Chondrocyte (in vitro differentiated cells): ENCODE measurements at regions not wholly inside any gene's neighbourhood (a gene's known extent, or its start where the extent isn't known, plus 50 kb on each side); places are given as distances from the start of the nearest gene placed in this dataset.

Experiments
- DNase-seq: peaks from one replicate; pipeline ENCODE4 v3.0.0; 2021; ENCODE audit warnings: mixed read lengths, low spot score
- H3K27ac Mint-ChIP-seq: one replicate; pipeline ENCODE4 v1.8.0; 2021; ENCODE audit warnings: mild to moderate bottlenecking, moderate library complexity, mixed read lengths; ENCODE audit not compliant: unreplicated experiment
- H3K27me3 Mint-ChIP-seq: 2 replicates; pipeline ENCODE4 v1.8.0; 2021; ENCODE audit warnings: low read depth, mixed read lengths
- H3K36me3 Mint-ChIP-seq: 2 replicates; pipeline ENCODE4 v1.8.0; 2021; ENCODE audit warnings: low read depth, mixed read lengths
- H3K4me1 Mint-ChIP-seq: 2 replicates; pipeline ENCODE4 v1.8.0; 2021; ENCODE audit warnings: low read depth, mild to moderate bottlenecking, mixed read lengths
- H3K4me3 Mint-ChIP-seq: one replicate; pipeline ENCODE4 v1.8.0; 2021; ENCODE audit warnings: mild to moderate bottlenecking, moderate library complexity, mixed read lengths; ENCODE audit not compliant: unreplicated experiment
- H3K9me3 Mint-ChIP-seq: 2 replicates; pipeline ENCODE4 v1.8.0; 2021; ENCODE audit warnings: low read depth, mixed read lengths
- TF ChIP-seq, protein P1 (sequence below): fragments of 200-600 bp; sonication (generic); IDR thresholded peaks from 2 replicates; pipeline ENCODE4 v1.5.0; 2021; ENCODE audit warnings: antibody characterized with exemption, mild to moderate bottlenecking, moderate library complexity

DNA sequence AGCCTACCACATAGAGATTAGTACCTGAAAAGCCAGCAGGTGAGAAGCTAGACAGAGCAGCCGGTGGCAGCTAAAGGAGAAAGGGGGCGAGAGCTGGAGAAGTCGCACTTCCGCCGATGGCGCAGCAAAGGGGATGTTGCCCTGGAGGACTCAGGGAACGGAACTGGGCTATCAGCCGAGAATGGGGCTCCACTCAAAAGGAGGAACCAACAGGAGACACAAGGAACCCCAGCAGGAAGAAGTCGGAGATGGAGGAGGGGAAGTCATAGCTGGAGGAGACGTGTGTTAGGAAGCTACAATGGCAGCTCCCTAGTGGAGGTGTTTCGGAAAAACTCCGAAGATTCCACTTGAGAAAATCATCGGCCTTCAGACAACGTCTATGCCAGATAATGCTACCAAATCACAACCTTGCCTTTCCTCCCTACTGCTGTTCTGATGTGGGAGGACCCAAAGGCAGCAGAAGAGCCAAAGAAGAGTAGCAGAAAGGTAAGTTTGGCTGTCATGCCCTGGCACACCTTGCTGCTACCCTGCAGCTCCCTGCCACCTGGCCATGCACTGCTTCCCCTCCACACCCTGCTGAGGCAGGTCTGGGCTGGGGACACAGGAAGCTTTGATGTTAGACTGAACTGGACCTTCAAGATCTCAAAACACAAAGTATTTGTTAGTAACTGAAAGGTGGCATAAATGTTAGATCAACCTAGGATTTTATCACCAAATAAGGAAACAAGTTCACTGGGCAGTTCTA, 127.9 kb downstream of the DLEU7 start:
- H3K4me1 Mint-ChIP-seq = peaks cover 8% of the 10 kb centered on the region
- no peaks in the 10 kb centered on the region for H3K36me3 Mint-ChIP-seq

DNA sequence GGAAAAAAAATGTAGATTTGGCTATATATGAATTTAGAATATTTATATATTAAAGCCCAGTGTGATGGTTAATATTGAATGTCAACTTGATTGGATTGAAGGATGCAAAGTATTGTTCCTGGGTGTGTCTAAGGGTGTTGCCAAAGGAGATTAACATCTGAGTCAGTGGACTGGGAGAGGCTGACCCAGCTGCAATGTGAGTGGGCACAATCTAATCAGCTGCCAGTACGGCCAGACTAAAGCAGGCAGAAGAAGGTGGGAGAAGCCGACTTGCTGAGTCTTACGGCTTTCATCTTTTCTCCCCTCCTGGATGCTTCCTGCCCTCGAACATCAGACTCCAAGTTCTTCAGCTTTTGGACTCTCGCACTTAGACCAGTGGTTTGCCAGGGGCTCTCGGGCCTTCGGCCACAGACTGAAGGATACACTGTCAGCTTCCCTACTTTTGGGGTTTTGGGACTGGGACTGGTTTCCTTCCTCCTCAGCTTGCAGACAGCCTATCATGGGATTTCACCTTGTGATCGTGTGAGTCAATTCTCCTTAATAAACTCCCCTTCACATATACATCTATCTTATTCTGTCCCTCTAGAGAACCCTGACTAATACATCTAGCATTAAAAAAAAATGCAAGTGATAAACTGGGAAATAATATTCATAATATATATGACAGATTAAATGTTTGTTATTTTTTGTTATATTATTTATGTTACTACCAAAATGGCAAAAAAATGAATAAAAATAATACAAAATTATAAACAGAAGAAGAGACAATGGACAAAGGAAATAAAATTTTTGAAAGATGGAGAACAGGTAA, 122.4 kb downstream of the DLEU7 start:
- H3K9me3 Mint-ChIP-seq = no peaks in the 10 kb centered on the region
- no peaks in the 10 kb centered on the region for H3K27me3 Mint-ChIP-seq
- H3K4me1 Mint-ChIP-seq = no peaks in the 10 kb centered on the region
- H3K4me3 Mint-ChIP-seq = no peak overlapping the region
- H3K27ac Mint-ChIP-seq = no peak overlapping the region
- TF ChIP-seq, protein P1, sequence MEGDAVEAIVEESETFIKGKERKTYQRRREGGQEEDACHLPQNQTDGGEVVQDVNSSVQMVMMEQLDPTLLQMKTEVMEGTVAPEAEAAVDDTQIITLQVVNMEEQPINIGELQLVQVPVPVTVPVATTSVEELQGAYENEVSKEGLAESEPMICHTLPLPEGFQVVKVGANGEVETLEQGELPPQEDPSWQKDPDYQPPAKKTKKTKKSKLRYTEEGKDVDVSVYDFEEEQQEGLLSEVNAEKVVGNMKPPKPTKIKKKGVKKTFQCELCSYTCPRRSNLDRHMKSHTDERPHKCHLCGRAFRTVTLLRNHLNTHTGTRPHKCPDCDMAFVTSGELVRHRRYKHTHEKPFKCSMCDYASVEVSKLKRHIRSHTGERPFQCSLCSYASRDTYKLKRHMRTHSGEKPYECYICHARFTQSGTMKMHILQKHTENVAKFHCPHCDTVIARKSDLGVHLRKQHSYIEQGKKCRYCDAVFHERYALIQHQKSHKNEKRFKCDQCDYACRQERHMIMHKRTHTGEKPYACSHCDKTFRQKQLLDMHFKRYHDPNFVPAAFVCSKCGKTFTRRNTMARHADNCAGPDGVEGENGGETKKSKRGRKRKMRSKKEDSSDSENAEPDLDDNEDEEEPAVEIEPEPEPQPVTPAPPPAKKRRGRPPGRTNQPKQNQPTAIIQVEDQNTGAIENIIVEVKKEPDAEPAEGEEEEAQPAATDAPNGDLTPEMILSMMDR = no peak
- no peak for DNase-seq
- no peaks in the 10 kb centered on the region for H3K36me3 Mint-ChIP-seq

More for the DNA sequence above, 127.9 kb downstream of the DLEU7 start:
- Mint-ChIP-seq H3K4me3 (no peak overlapping the region), H3K27ac (no peak overlapping the region), H3K27me3 (no peaks in the 10 kb centered on the region), H3K9me3 (no peaks in the 10 kb centered on the region)
- TF ChIP-seq, protein P1 = no peak
- DNase-seq = no peak

DNA sequence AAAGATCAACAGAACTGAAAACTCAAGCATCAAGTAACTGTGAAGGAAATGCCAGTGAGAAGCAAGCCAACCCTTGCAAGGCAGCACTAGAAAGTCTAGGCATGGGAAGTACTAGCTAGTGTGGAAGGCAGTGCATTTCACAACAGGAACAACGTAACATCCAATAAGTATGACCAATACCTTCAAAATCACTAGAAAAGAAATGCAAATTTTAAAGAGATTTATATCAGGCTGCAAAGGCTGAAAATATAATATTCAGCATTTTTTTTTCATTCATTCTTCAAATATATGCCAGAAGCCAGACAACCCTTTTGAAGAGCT, 121.9 kb downstream of the DLEU7 start:
- Mint-ChIP-seq H3K4me1 (no peaks in the 10 kb centered on the region), H3K9me3 (no peaks in the 10 kb centered on the region), H3K36me3 (no peaks in the 10 kb centered on the region), H3K27me3 (no peaks in the 10 kb centered on the region), H3K4me3 (no peak overlapping the region), H3K27ac (no peak overlapping the region)
- DNase-seq = no peak
- TF ChIP-seq, protein P1 = no peak

DNA sequence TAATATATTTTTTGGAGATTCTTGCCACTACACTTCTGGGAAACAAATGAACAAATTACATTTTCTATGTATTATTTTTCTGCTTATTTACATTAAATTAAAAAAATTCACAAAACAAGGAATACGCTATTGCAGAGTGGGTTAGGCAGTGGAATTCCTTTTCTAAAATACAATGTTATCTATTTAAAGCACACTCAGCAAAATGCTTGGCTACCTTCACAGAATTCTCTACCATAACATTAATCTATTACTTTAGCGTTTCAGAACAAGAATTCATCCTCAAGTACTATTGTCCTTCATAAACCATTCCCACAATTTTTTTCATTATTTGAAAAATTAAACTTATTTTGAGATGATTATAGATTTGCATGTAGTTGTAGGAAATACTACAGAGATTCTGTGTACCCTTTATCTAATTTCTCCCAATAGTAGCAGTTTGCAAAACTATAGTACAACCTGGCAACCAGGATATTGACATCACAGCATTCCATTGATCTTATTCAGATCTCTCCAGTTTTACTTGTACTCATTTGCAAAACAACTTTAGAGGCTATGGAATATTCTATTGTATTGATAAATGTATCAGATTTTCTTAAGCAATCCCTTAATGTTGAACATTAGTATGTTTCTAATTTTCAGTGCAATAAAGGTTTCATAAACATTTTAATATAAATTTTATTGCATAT, 120.9 kb downstream of the DLEU7 start:
- H3K4me1 Mint-ChIP-seq = no peaks in the 10 kb centered on the region
- H3K27ac Mint-ChIP-seq = no peak overlapping the region
- TF ChIP-seq, protein P1 = no peak
- no peaks in the 10 kb centered on the region for H3K9me3 Mint-ChIP-seq
- H3K27me3 Mint-ChIP-seq = no peaks in the 10 kb centered on the region
- H3K4me3 Mint-ChIP-seq = no peak overlapping the region
- H3K36me3 Mint-ChIP-seq = no peaks in the 10 kb centered on the region
- no peak for DNase-seq

DNA sequence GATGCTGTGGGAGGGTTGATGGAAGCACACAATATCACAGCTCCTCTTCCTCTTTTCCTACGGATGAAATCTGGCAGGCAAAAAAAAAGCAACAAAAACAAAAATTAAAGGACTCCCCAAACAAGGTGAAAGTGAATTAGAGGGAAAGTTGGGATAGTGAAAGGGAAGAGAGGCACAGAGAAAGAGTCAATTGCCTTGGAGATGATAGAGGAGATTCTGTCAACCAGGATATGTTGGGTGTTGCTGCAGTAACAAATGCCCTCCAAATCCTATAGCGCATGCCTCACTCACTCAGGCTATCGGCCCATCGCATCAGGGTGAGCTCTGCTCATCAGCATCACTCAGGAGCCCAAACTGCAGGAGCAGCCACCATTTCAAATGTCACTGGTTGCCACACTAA, 119.1 kb downstream of the DLEU7 start:
- Mint-ChIP-seq H3K9me3 (peaks cover 3% of the 10 kb centered on the region), H3K4me3 (no peak overlapping the region), H3K4me1 (no peaks in the 10 kb centered on the region), H3K36me3 (no peaks in the 10 kb centered on the region), H3K27ac (no peak overlapping the region), H3K27me3 (no peaks in the 10 kb centered on the region)
- TF ChIP-seq, protein P1 = no peak
- no peak for DNase-seq
